Dermis blood vessel endothelial cell (primary cell): ENCODE measurements at regions not wholly inside any gene's neighbourhood (a gene's known extent, or its start where the extent isn't known, plus 50 kb on each side); places are given as distances from the start of the nearest gene placed in this dataset.

Source experiments
- DNase-seq: peaks from one replicate; pipeline ENCODE4 v3.0.0; 2010

GRCh38 chr5:58403822-58404433 lies 56.0 kb downstream of the PLK2 start:
- DNase-seq = no peak

- no peak for DNase-seq
These were observed 58.2 kb downstream of the PLK2 start for GRCh38 chr5:58401701-58402100.

GRCh38 chr5:58400737-58401136 lies 59.1 kb downstream of the PLK2 start:
- DNase-seq = no peak

- no peak for DNase-seq
These were observed 59.9 kb downstream of the PLK2 start for GRCh38 chr5:58399951-58400350.

GRCh38 chr5:58394339-58394738 lies 65.5 kb downstream of the PLK2 start:
- no peak for DNase-seq

- DNase-seq = no peak
These were observed 66.2 kb downstream of the PLK2 start for GRCh38 chr5:58393716-58394115.

- no peak for DNase-seq
These were observed 67.4 kb downstream of the PLK2 start for GRCh38 chr5:58392496-58392895.

- DNase-seq = no peak
These were observed 76.4 kb downstream of the PLK2 start for GRCh38 chr5:58383448-58383847.

GRCh38 chr5:58382131-58382534 lies 77.8 kb downstream of the PLK2 start:
- no peak for DNase-seq

- no peak for DNase-seq
These were observed 78.3 kb downstream of the PLK2 start for GRCh38 chr5:58381566-58381965.

GRCh38 chr5:58380655-58381054 lies 79.2 kb downstream of the PLK2 start:
- no peak for DNase-seq

- peak; percentile 75 for DNase-seq
These were observed 81.1 kb downstream of the PLK2 start for GRCh38 chr5:58378613-58379390.

GRCh38 chr5:58370606-58371005 lies 89.3 kb downstream of the PLK2 start:
- no peak for DNase-seq

- DNase-seq = no peak
These were observed 90.2 kb downstream of the PLK2 start for GRCh38 chr5:58369513-58370190.

- DNase-seq = peak; percentile 12
These were observed 93.4 kb downstream of the PLK2 start for GRCh38 chr5:58366461-58366860.

GRCh38 chr5:58365791-58366190 lies 94.1 kb downstream of the PLK2 start:
- DNase-seq = no peak

GRCh38 chr5:58363461-58364249 lies 96.2 kb downstream of the PLK2 start:
- DNase-seq = no peak

GRCh38 chr5:58362135-58362534 lies 97.8 kb downstream of the PLK2 start:
- DNase-seq = no peak

- DNase-seq = no peak
These were observed 99.1 kb downstream of the PLK2 start for GRCh38 chr5:58360794-58361193.

- no peak for DNase-seq
These were observed 99.9 kb downstream of the PLK2 start for GRCh38 chr5:58359981-58360380.

GRCh38 chr5:58358501-58359178 lies 101.2 kb downstream of the PLK2 start:
- no peak for DNase-seq

GRCh38 chr5:58357799-58358500 lies 101.9 kb downstream of the PLK2 start:
- no peak for DNase-seq
